ENCODE measurements at regions not wholly inside any gene's neighbourhood (a gene's known extent, or its start where the extent isn't known, plus 50 kb on each side); places are given as distances from the start of the nearest gene placed in this dataset.

DNA sequence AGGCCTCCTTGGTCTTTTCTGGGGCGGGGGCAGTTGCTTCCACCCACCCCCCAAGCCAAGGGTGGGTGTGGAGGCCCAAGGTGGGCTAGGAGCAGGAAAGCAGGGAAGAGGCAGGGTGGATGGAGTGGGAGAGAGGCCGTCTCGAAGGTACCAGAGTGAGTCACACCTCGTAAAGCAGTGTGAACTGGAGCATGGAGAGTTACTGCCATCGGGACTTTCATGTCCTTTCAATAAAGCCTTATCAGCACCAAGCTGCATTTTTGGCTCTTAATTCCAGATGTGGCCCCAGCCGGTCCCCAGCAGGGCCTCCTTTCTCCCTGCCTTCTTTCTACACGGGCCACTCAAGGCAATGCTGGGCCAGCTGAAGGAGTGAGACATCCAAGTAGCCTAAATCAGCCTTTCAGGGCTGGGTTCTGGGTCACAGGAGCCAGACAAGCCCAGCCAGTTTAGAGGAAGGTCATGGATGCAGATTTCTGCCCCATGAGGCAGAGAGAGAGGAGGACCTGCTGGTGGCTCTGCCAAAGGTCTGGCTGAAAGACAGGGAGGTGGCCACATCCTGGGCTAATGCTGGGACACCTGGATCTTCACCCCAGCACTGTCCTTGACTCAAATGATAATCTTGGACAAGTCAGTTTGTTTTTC, 59.0 kb upstream of the CD82 start:
- Mint-ChIP-seq H3K9me3 (ENCODE audit: unreplicated experiment) (peaks cover 10% of the 10 kb centered on the region), H3K36me3 (ENCODE audit: low read depth, unreplicated experiment) (peaks cover 2% of the 10 kb centered on the region), H3K27ac (ENCODE audit: unreplicated experiment) (no peak overlapping the region), H3K4me3 (ENCODE audit: unreplicated experiment) (no peak overlapping the region), H3K4me1 (ENCODE audit: low read depth, unreplicated experiment) (no peaks in the 10 kb centered on the region), H3K27me3 (ENCODE audit: low read depth, unreplicated experiment) (peaks cover 33% of the 10 kb centered on the region)
- H2AFZ ChIP-seq (ENCODE audit: low read depth, low read length) = no peak overlapping the region
- peaks cover 4% of the 10 kb centered on the region for H3K4me1 ChIP-seq (ENCODE audit: insufficient read depth, low read length)
- no peak overlapping the region for H3K27ac ChIP-seq (ENCODE audit: low read depth, low read length)
- TF ChIP-seq, protein P1, sequence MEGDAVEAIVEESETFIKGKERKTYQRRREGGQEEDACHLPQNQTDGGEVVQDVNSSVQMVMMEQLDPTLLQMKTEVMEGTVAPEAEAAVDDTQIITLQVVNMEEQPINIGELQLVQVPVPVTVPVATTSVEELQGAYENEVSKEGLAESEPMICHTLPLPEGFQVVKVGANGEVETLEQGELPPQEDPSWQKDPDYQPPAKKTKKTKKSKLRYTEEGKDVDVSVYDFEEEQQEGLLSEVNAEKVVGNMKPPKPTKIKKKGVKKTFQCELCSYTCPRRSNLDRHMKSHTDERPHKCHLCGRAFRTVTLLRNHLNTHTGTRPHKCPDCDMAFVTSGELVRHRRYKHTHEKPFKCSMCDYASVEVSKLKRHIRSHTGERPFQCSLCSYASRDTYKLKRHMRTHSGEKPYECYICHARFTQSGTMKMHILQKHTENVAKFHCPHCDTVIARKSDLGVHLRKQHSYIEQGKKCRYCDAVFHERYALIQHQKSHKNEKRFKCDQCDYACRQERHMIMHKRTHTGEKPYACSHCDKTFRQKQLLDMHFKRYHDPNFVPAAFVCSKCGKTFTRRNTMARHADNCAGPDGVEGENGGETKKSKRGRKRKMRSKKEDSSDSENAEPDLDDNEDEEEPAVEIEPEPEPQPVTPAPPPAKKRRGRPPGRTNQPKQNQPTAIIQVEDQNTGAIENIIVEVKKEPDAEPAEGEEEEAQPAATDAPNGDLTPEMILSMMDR (IDR thresholded peaks at IDR 0.05; ENCODE audit: insufficient read depth, low read depth, low read length) = no peak
- TF ChIP-seq EZH2 (IDR thresholded peaks at IDR 0.05; ENCODE audit: insufficient read depth, low read length) = no peak
- no peak for FAIRE-seq
- no peak overlapping the region for H3K4me3 ChIP-seq (ENCODE audit: insufficient read depth, low read depth, low read length)
- no peaks in the 10 kb centered on the region for H3K79me2 ChIP-seq (ENCODE audit: insufficient read depth, low read length)
- H4K20me1 ChIP-seq (ENCODE audit: insufficient read depth, low read length) = no peaks in the 10 kb centered on the region
- H3K9me3 ChIP-seq (ENCODE audit: insufficient read depth, low read depth, low read length) = no peaks in the 10 kb centered on the region
- no peak overlapping the region for H3K4me2 ChIP-seq (ENCODE audit: low read length)
- no peak overlapping the region for H3K9ac ChIP-seq (ENCODE audit: low read length)
- DNase-seq (ENCODE audit: low read depth) = no peak
- H3K27me3 ChIP-seq (ENCODE audit: insufficient read depth, low read length) = peaks cover 13% of the 10 kb centered on the region
- H3K36me3 ChIP-seq (ENCODE audit: insufficient read depth, low read length) = no peaks in the 10 kb centered on the region

DNA sequence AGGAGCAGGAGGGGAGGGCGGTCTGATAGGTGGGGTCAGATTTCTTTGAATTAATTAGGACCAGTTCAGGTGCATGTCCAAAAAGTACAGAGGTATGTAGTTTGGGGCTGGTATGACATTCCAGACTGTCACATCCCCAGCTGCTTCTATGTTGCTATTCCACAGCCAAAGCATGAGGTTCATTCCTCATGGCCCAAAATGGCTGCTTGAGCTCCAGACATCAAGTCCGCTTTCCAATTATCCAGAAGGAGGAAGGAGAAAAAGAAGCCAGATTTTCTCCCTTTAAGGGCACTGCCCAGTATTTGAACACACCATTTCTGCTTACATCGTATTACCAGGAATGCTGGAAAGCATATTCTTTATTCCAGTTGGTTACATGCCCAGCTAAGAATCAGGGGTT, 58.0 kb upstream of the CD82 start:
- H3K4me3 ChIP-seq (ENCODE audit: insufficient read depth, low read depth, low read length) = no peak overlapping the region
- Mint-ChIP-seq H3K9me3 (ENCODE audit: unreplicated experiment) (peaks cover 12% of the 10 kb centered on the region), H3K27me3 (ENCODE audit: low read depth, unreplicated experiment) (peaks cover 36% of the 10 kb centered on the region), H3K4me3 (ENCODE audit: unreplicated experiment) (no peak overlapping the region), H3K27ac (ENCODE audit: unreplicated experiment) (no peak overlapping the region), H3K4me1 (ENCODE audit: low read depth, unreplicated experiment) (no peaks in the 10 kb centered on the region), H3K36me3 (ENCODE audit: low read depth, unreplicated experiment) (peaks cover 2% of the 10 kb centered on the region)
- peaks cover 4% of the 10 kb centered on the region for H3K4me1 ChIP-seq (ENCODE audit: insufficient read depth, low read length)
- no peaks in the 10 kb centered on the region for H4K20me1 ChIP-seq (ENCODE audit: insufficient read depth, low read length)
- no peaks in the 10 kb centered on the region for H3K79me2 ChIP-seq (ENCODE audit: insufficient read depth, low read length)
- FAIRE-seq (no peak), DNase-seq (ENCODE audit: low read depth) (no peak)
- H3K27me3 ChIP-seq (ENCODE audit: insufficient read depth, low read length) = peaks cover 21% of the 10 kb centered on the region
- H3K9ac ChIP-seq (ENCODE audit: low read length) = no peak overlapping the region
- H3K27ac ChIP-seq (ENCODE audit: low read depth, low read length) = no peak overlapping the region
- no peak overlapping the region for H2AFZ ChIP-seq (ENCODE audit: low read depth, low read length)
- no peaks in the 10 kb centered on the region for H3K36me3 ChIP-seq (ENCODE audit: insufficient read depth, low read length)
- H3K4me2 ChIP-seq (ENCODE audit: low read length) = no peak overlapping the region
- no peaks in the 10 kb centered on the region for H3K9me3 ChIP-seq (ENCODE audit: insufficient read depth, low read depth, low read length)
- TF ChIP-seq EZH2 (IDR thresholded peaks at IDR 0.05; ENCODE audit: insufficient read depth, low read length) = no peak
- TF ChIP-seq, protein P1 (IDR thresholded peaks at IDR 0.05; ENCODE audit: insufficient read depth, low read depth, low read length) = no peak

DNA sequence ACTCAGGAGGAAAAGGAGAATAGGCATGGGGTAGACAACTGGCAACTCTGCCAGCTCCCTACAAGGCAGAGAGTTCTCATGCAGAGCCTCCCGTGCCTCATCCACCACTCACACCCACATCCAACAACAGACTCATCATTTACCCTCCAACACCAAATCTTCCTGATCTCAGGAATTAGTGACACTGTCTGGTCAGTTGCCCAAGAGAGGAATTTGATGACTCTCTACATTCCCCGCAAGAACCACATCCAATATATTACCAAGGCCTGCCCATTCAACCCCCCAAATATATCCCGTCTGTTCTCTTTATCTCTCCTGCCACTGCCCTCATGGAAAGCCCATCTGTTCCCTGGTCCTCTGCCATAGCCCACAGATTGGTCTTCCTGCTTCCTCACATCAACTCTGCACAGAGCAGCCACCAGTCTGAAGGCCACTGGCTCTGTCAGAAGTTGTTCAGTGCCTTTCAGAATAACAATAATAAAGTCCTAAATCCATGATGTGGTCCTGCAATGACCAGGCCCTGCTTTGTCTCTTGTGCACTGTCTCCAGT, 57.5 kb upstream of the CD82 start:
- Histone ChIP-seq H3K9ac (ENCODE audit: low read length) (no peak overlapping the region), H3K27ac (ENCODE audit: low read depth, low read length) (no peak overlapping the region), H3K36me3 (ENCODE audit: insufficient read depth, low read length) (no peaks in the 10 kb centered on the region), H3K4me2 (ENCODE audit: low read length) (no peak overlapping the region), H3K4me3 (ENCODE audit: insufficient read depth, low read depth, low read length) (no peak overlapping the region), H3K4me1 (ENCODE audit: insufficient read depth, low read length) (peaks cover 4% of the 10 kb centered on the region), H3K79me2 (ENCODE audit: insufficient read depth, low read length) (no peaks in the 10 kb centered on the region), H2AFZ (ENCODE audit: low read depth, low read length) (no peak overlapping the region), H3K27me3 (ENCODE audit: insufficient read depth, low read length) (peaks cover 25% of the 10 kb centered on the region), H3K9me3 (ENCODE audit: insufficient read depth, low read depth, low read length) (no peaks in the 10 kb centered on the region), H4K20me1 (ENCODE audit: insufficient read depth, low read length) (no peaks in the 10 kb centered on the region)
- no peak overlapping the region for H3K27ac Mint-ChIP-seq (ENCODE audit: unreplicated experiment)
- H3K36me3 Mint-ChIP-seq (ENCODE audit: low read depth, unreplicated experiment) = peaks cover 2% of the 10 kb centered on the region
- no peak for TF ChIP-seq EZH2 (IDR thresholded peaks at IDR 0.05; ENCODE audit: insufficient read depth, low read length)
- TF ChIP-seq, protein P1 (IDR thresholded peaks at IDR 0.05; ENCODE audit: insufficient read depth, low read depth, low read length) = no peak
- H3K27me3 Mint-ChIP-seq (ENCODE audit: low read depth, unreplicated experiment) = peaks cover 37% of the 10 kb centered on the region
- DNase-seq (ENCODE audit: low read depth) (no peak), FAIRE-seq (no peak)
- no peak overlapping the region for H3K4me3 Mint-ChIP-seq (ENCODE audit: unreplicated experiment)
- no peaks in the 10 kb centered on the region for H3K4me1 Mint-ChIP-seq (ENCODE audit: low read depth, unreplicated experiment)
- H3K9me3 Mint-ChIP-seq (ENCODE audit: unreplicated experiment) = peaks cover 12% of the 10 kb centered on the region

Measured in astrocyte (in vitro differentiated cells and primary cell).